Cardiac fibroblast (primary cell): ENCODE measurements at regions not wholly inside any gene's neighbourhood (a gene's known extent, or its start where the extent isn't known, plus 50 kb on each side); places are given as distances from the start of the nearest gene placed in this dataset.

Experiments
- DNase-seq, 2 donors: peaks; one replicate each; pipeline versions ENCODE4 v3.0.0 to v3.0.0-alpha.2; 2010; ENCODE audit warnings: low read depth in 2 of 2
- H3K4me3 ChIP-seq, 2 donors: replicated peaks in 1 of 2; 1 replicate in 1 of 2; 2 replicates in 1 of 2; pipeline ENCODE4 v1.5.1; 2011; ENCODE audit warnings: low read depth in 2 of 2, low read length in 2 of 2, mild to moderate bottlenecking in 2 of 2, moderate library complexity in 1 of 2
- CTCF ChIP-seq: IDR thresholded peaks from one replicate; pipeline ENCODE4 v1.5.1; 2011; ENCODE audit warnings: low read depth, mild to moderate bottlenecking, low read length, inconsistent platforms

GRCh38 chr6:153840039-153840850, 198.8 kb upstream of the OPRM1 start:
- H3K4me3 ChIP-seq, result no peak overlapping the region
- TF ChIP-seq CTCF, result no peak
- peak in 1 of 2 donors; percentile 2 for DNase-seq

- DNase-seq, result no peak
- no peak for TF ChIP-seq CTCF
- H3K4me3 ChIP-seq, result no peak overlapping the region
Observed at GRCh38 chr6:153832543-153832942, 206.5 kb upstream of the OPRM1 start.

- DNase-seq, result no peak
- no peak overlapping the region for H3K4me3 ChIP-seq
- TF ChIP-seq CTCF, result no peak
Observed at GRCh38 chr6:153831350-153832078, 207.5 kb upstream of the OPRM1 start.

DNA sequence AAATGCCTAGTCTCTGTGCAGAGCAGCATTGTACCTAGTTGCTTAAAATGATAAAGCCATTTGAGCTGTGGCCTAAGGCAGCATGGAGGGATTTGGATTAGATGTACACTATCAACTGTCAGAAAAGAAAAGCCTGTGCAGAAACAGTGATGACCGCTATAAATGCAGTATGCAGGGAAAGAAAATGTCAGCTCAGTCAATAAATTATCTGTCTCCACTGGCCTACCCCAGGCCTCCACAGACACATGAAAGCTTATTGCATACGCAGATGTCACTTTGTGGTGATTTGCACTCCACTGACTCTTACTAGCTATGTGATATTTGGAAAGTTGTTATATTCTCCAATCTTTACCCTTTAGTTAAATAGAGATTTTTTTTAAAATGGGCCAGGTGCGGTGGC, 221.9 kb upstream of the OPRM1 start:
- H3K4me3 ChIP-seq, result no peak overlapping the region
- TF ChIP-seq CTCF, result no peak
- no peak for DNase-seq

DNA sequence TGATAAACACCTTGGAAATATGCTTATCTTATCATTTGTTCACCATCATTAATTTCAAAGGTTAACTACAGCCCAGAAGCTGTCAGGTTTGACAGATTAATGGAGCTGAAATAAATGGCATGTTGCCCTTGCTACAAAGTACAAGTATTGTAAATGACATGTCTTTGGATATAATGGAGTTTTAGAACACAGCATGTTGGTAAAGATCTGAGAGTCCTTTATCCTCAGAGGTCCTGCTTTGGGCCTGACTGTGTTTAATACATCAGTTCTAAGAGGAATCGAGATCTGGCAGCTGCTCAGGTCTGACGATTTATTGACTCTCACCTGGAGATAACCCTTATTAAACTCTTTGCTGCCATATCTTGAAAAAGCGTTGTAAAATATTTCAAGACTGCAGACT, 222.7 kb upstream of the OPRM1 start:
- TF ChIP-seq CTCF, result no peak
- no peak for DNase-seq

DNA sequence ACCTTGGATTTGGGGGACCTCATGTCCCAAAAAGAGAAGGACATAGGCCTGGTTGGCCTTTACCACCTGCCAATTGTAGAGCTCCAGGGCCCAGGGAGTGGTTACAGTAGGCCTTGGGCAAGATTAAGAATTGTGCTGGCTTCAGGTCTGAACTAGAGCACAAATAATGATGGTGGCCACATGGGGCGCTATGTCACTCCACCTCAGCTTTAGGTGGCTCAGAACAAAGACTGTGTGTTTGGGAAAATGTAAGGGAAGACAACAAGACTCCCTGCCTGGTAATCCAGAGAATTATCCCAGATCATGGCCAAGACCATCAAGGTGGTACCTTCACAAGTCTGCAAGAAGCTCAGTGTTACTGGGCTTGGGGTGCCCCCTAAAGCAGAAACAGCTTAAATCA, 224.9 kb upstream of the OPRM1 start:
- no peak overlapping the region for H3K4me3 ChIP-seq
- DNase-seq, result no peak
- TF ChIP-seq CTCF, result no peak

More for the DNA sequence above, 222.7 kb upstream of the OPRM1 start:
- no peak overlapping the region for H3K4me3 ChIP-seq
